ENCODE measurements at regions not wholly inside any gene's neighbourhood (a gene's known extent, or its start where the extent isn't known, plus 50 kb on each side); places are given as distances from the start of the nearest gene placed in this dataset.

DNA sequence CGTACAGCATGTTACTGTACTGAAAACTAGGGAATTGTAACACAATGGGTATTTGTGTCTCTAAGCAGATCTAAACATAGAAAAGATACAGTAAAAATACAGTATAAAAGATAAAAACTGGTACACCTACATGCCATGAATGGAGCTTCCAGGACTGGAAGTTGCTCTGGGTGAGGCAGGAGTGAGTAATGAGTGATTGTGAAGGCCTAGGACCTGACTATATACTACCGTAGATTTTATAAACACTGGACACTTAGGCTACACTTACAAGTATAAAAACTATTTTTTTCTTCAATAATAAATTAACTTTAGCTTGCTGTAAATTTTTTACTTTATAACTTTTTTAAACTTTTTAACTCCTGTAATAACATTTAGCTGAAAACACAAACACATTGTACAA is 324.4 kb upstream of the TNP1 start:
- Histone ChIP-seq H4K20me1 (ENCODE audit: insufficient read depth) (no peaks in the 10 kb centered on the region), H3K4me1 (replicated peaks; ENCODE audit: insufficient read depth) (no peaks in the 10 kb centered on the region), H3K4me2 (no peak overlapping the region), H3F3A (ENCODE audit: insufficient read depth, low read depth) (no peaks in the 10 kb centered on the region), H3K36me3 (ENCODE audit: low read depth) (no peaks in the 10 kb centered on the region), H2AFZ (0 out of 2 replicates have a peak overlapping the region, but pooled peaks have one; percentile 52), H3K27ac (no peak overlapping the region), H3K9me3 (ENCODE audit: insufficient read depth, low read depth) (no peaks in the 10 kb centered on the region), H3K79me2 (ENCODE audit: low read depth) (no peaks in the 10 kb centered on the region), H3K9me2 (ENCODE audit: insufficient read depth) (no peaks in the 10 kb centered on the region), H3K27me3 (ENCODE audit: insufficient read depth, low read depth) (no peaks in the 10 kb centered on the region), H3K4me3 (no peak overlapping the region)
- TF ChIP-seq CTCF (conservative IDR thresholded peaks at IDR 0.05) (no peak), EZH2 (IDR thresholded peaks at IDR 0.05; ENCODE audit: low read depth) (no peak)
- no TSS peak for BruUV-seq (replicated peaks)
- CTCF ChIA-PET: interaction anchor here (0.6 kb wide), 1 partner anchor 18 kb away, joined by 3 read pairs; no protein-coding TSS in a partner anchor
- intact Hi-C loops (cut with micrococcal nuclease; ENCODE audit: unreplicated experiment): no loop called here
- POLR2A ChIA-PET (ENCODE audit: unreplicated experiment): no interaction called here
- no peak for DNase-seq

DNA sequence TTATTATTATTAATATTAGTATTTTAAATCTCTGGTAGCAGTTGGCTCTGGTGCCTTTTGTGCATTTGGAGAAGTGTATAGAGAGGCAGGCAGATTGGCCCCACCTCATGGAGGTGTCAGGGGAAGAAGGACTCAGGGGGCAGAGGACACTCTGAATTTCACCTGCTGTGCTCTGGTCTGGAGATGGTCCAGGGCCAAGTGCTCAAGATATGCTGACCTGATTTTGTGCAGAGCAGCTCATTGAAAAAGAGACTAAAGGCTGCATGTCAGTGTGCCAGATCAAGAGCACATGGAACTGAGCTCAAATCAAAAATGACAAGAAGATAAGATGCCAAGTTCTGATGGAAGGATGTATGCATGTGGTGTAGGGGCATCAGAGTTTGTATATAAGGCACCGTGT is 323.6 kb upstream of the TNP1 start:
- H3K9me3 ChIP-seq (ENCODE audit: insufficient read depth, low read depth): no peaks in the 10 kb centered on the region
- no peaks in the 10 kb centered on the region for H3K27me3 ChIP-seq (ENCODE audit: insufficient read depth, low read depth)
- no peaks in the 10 kb centered on the region for H3K9me2 ChIP-seq (ENCODE audit: insufficient read depth)
- no TSS peak for BruUV-seq (replicated peaks)
- TF ChIP-seq EZH2 (IDR thresholded peaks at IDR 0.05; ENCODE audit: low read depth) (no peak), CTCF (conservative IDR thresholded peaks at IDR 0.05) (no peak)
- CTCF ChIA-PET: no interaction called here
- intact Hi-C loops (cut with micrococcal nuclease; ENCODE audit: unreplicated experiment): no loop called here
- no peak overlapping the region for H3K27ac ChIP-seq
- no peak for DNase-seq
- H3K79me2 ChIP-seq (ENCODE audit: low read depth): no peaks in the 10 kb centered on the region
- no peak overlapping the region for H3K4me2 ChIP-seq
- H4K20me1 ChIP-seq (ENCODE audit: insufficient read depth): no peaks in the 10 kb centered on the region
- no peak overlapping the region for H3K4me3 ChIP-seq
- H3F3A ChIP-seq (ENCODE audit: insufficient read depth, low read depth): no peaks in the 10 kb centered on the region
- no peaks in the 10 kb centered on the region for H3K4me1 ChIP-seq (replicated peaks; ENCODE audit: insufficient read depth)
- H3K36me3 ChIP-seq (ENCODE audit: low read depth): no peaks in the 10 kb centered on the region
- H2AFZ ChIP-seq: no peak overlapping the region
- POLR2A ChIA-PET (ENCODE audit: unreplicated experiment): no interaction called here

- no peak for DNase-seq
- Histone ChIP-seq H3K79me2 (ENCODE audit: low read depth) (no peaks in the 10 kb centered on the region), H3K9me3 (ENCODE audit: insufficient read depth, low read depth) (no peaks in the 10 kb centered on the region), H3K27ac (no peak overlapping the region), H2AFZ (no peak overlapping the region), H3F3A (ENCODE audit: insufficient read depth, low read depth) (no peaks in the 10 kb centered on the region), H3K9me2 (ENCODE audit: insufficient read depth) (no peaks in the 10 kb centered on the region), H3K4me2 (no peak overlapping the region), H4K20me1 (ENCODE audit: insufficient read depth) (no peaks in the 10 kb centered on the region), H3K4me1 (replicated peaks; ENCODE audit: insufficient read depth) (no peaks in the 10 kb centered on the region), H3K36me3 (ENCODE audit: low read depth) (no peaks in the 10 kb centered on the region), H3K27me3 (ENCODE audit: insufficient read depth, low read depth) (no peaks in the 10 kb centered on the region), H3K4me3 (no peak overlapping the region)
- ChIA-PET POLR2A (ENCODE audit: unreplicated experiment) (no interaction called here), CTCF (no interaction called here)
- BruUV-seq (replicated peaks): no TSS peak
- intact Hi-C loops (cut with micrococcal nuclease; ENCODE audit: unreplicated experiment): loop anchor here (1.0 kb wide), 1 partner anchor 15 kb away; no protein-coding TSS in a partner anchor
- TF ChIP-seq EZH2 (IDR thresholded peaks at IDR 0.05; ENCODE audit: low read depth) (no peak), CTCF (conservative IDR thresholded peaks at IDR 0.05) (no peak)
These were observed 323.1 kb upstream of the TNP1 start for GRCh38 chr2:217182926-217183325.

All from PC-9 (cell line).